ENCODE measurements at regions not wholly inside any gene's neighbourhood (a gene's known extent, or its start where the extent isn't known, plus 50 kb on each side); places are given as distances from the start of the nearest gene placed in this dataset.

GRCh38 chr2:120461092-120461491, 115.2 kb downstream of the INHBB start:
- TF ChIP-seq CTCF (IDR thresholded peaks at IDR 0.05) (no peak), POLR2A (IDR thresholded peaks at IDR 0.05) (no peak)
- intact Hi-C loops (cut with DNase I) = no loop called here
- Histone ChIP-seq H3K27me3 (no peaks in the 10 kb centered on the region), H3K4me1 (peaks cover 0 to 2% (median 0%) of the 10 kb centered on the region in 4 donors), H3K27ac (no peak overlapping the region), H3K9me3 (no peaks in the 10 kb centered on the region), H3K36me3 (no peaks in the 10 kb centered on the region), H3K4me3 (no peak overlapping the region)
- 77% methylated on average over 3 of the region's 5 CpGs for WGBS (ENCODE audit: insufficient coverage, low coverage, low lambda C conversion rate, missing lambda C conversion rate)
- ATAC-seq (no peak), DNase-seq (peak in 1 of 3 donors; percentile 21)

- no peak overlapping the region for H3K27ac ChIP-seq
- peak in 1 of 3 donors; percentile 22 for DNase-seq
- no peak overlapping the region for H3K4me3 ChIP-seq
- intact Hi-C loops (cut with DNase I) = no loop called here
- TF ChIP-seq CTCF (IDR thresholded peaks at IDR 0.05) = no peak
- TF ChIP-seq POLR2A (IDR thresholded peaks at IDR 0.05) = no peak
- ATAC-seq = no peak
- peaks cover 0 to 10% (median 3%) of the 10 kb centered on the region in 4 donors for H3K4me1 ChIP-seq
- no peaks in the 10 kb centered on the region for H3K36me3 ChIP-seq
- H3K27me3 ChIP-seq = no peaks in the 10 kb centered on the region
- no peaks in the 10 kb centered on the region for H3K9me3 ChIP-seq
- 66% methylated on average over 14 of the region's 14 CpGs for WGBS (ENCODE audit: insufficient coverage, low coverage, low lambda C conversion rate, missing lambda C conversion rate)
Observed at GRCh38 chr2:120461546-120462537, 115.9 kb downstream of the INHBB start.

- Histone ChIP-seq H3K4me3 (no peak overlapping the region), H3K9me3 (no peaks in the 10 kb centered on the region), H3K27ac (no peak overlapping the region), H3K36me3 (no peaks in the 10 kb centered on the region), H3K27me3 (no peaks in the 10 kb centered on the region), H3K4me1 (peaks cover 0 to 15% (median 5%) of the 10 kb centered on the region in 4 donors)
- DNase-seq (peak in 1 of 3 donors; percentile 29), ATAC-seq (no peak)
- intact Hi-C loops (cut with DNase I) = no loop called here
- TF ChIP-seq POLR2A (IDR thresholded peaks at IDR 0.05) = no peak
- TF ChIP-seq CTCF (IDR thresholded peaks at IDR 0.05) = no peak
- WGBS (ENCODE audit: insufficient coverage, low coverage, low lambda C conversion rate, missing lambda C conversion rate) = no CpG with 5 or more reads among the region's 12 CpGs
Observed at GRCh38 chr2:120463527-120463926, 117.6 kb downstream of the INHBB start.

GRCh38 chr2:120463996-120464395, 118.1 kb downstream of the INHBB start:
- WGBS (ENCODE audit: insufficient coverage, low coverage, low lambda C conversion rate, missing lambda C conversion rate) = 21% methylated on average over 1 of the region's 1 CpG

More at GRCh38 chr2:120463996-120464395, 118.1 kb downstream of the INHBB start:
- intact Hi-C loops (cut with DNase I) = no loop called here
- H3K27me3 ChIP-seq = no peaks in the 10 kb centered on the region
- no peaks in the 10 kb centered on the region for H3K9me3 ChIP-seq
- DNase-seq (no peak), ATAC-seq (no peak)
- H3K27ac ChIP-seq = no peak overlapping the region
- TF ChIP-seq POLR2A (IDR thresholded peaks at IDR 0.05) (no peak), CTCF (IDR thresholded peaks at IDR 0.05) (no peak)
- peaks cover 0 to 20% (median 6%) of the 10 kb centered on the region in 4 donors for H3K4me1 ChIP-seq
- H3K4me3 ChIP-seq = no peak overlapping the region
- H3K36me3 ChIP-seq = no peaks in the 10 kb centered on the region
